SW480 (cell line): ENCODE measurements at regions not wholly inside any gene's neighbourhood (a gene's known extent, or its start where the extent isn't known, plus 50 kb on each side); places are given as distances from the start of the nearest gene placed in this dataset.
A peak's percentile ranks its signal among the peaks of the same experiment; 100 is the strongest.

ENCODE experiments used
- DNase-seq: peaks from one replicate; pipeline ENCODE4 v3.0.0-alpha.2; 2016; ENCODE audit warnings: low spot score

DNA sequence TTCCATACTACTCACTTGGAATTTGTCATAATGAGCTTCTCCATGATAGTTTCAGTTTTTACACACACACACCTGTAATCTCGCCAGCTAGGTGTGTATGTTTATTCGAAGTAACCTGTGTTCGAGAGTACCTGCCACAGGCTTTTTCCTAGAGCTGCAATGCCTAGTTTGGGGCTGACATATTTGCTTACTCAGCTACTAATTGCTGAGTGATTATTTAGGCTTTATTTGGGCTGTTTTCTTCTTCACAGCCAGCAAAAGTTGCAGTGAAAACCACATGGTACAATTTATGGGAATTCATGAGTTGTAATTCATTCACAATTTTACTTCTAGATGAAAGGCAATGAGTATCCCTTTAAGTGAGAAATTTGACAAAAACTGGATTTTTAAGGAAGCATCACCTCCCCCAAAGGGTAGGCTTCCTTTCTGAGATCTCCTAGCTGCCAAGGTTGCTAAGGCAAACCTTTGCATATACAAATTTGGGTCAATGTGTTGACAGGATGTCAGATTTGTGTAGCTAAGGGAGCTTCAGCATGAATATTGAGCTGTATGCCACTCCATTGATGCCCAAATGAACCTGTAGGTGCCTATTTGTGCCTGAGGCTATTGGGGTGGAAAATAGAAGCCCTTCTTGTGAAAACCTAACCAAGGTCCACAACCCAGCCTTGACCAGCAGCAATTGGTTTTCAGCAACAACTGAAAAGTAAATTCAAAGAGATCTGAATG lies 108.7 kb upstream of the OTX2 start:
- no peak for DNase-seq

DNA sequence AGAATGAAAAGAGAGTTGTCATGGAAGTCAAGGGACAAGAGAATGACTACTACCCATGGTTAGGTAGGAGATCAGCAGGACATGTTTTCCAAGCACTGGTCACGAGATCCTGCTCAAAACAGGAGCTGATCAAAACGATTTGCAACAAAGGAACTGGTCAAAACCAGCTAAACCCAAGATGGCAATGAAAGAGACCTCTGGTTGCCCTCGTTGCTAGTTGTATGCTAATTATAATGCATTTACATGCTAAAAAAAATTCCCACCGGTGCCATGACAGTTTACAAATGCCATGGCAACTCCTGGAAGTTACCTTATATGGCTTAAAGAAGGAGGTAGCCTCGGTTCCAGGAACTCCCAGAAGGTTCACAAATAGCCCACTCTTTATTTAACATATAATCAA lies 95.0 kb upstream of the OTX2 start:
- no peak for DNase-seq

DNA sequence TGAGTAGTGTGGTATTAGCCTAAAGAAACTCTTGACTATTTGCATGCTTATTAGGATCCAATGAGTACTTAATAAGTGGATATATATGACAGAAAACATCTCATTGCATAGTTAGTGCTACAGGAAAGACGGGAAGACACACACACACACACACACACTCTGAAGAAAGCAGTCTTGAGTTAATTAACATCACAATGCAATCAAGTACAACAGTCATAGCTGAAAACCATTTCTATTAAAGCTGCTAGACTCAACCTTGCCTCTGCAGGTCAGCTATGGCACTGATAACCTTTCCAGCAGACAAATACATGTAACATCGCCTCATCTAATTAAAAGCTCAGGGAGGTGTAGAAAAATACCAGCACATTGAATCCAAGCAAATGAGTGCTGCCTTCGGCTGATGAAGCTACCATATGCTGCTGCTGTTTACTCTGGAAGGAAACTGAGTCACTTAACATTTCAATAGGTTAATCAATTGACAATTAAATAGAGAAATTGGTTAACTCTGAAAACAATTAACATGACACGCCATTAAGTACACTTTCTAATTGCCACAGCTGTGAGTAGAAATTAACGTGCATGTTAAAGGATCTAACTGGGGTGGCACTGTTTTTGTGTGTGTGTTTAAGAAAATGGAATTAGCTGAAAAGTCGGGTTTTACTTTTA lies 93.2 kb upstream of the OTX2 start:
- DNase-seq: no peak

DNA sequence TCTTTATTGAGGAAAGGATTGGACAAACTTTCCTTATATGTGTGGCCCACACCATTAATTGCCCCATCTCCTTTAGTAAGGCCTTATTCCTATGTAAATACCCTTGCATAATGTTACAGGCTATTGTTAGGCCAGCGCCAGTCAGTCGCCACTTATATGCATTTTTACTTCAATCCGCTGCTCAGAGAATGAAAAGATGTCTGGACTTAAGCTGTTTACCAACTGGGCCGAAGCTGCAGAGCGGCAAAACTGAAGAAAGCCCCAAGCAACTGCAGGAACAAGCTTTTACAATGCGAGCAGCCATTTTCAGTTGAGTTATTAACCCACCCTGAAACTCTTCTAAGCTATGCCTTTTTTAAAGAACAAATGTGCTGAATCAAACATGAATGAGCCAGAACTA lies 92.1 kb upstream of the OTX2 start:
- no peak for DNase-seq

DNA sequence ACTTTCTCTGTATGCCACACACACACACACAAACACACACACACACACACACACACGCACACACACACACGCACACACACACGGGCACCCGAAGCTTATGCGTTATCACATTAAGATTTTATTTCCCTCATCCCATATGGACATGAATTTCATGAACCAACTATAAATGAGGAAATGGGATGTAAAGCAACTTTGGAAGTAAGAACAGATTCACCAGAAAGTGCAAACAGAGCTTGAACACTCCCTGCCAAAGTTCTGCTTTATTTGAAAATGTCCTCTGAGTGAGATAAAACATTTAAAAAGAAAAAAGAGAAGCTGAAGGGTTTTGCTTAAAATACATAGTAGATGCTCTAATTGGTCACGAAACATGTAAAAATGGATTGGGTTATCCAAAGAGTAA lies 90.4 kb upstream of the OTX2 start:
- no peak for DNase-seq

DNA sequence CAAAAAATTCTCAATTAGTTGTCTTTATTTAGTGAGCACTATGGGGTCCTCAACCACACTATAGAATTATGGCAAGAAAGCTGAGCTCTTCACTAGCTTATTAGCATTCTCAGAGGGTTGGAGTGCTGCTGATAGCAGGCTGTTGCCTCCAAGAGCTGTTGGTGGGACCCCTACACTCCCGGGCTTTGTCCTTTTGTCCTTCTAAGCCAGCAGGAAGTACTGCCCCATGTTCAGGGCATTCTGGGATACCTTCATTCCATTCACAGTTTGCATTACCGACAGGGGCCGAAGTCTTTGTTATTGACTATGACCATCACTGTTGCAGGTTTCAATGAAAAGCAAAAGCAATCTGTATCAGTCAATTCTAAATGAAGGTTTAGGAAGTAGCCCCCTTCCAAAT lies 89.5 kb upstream of the OTX2 start:
- DNase-seq: no peak

DNA sequence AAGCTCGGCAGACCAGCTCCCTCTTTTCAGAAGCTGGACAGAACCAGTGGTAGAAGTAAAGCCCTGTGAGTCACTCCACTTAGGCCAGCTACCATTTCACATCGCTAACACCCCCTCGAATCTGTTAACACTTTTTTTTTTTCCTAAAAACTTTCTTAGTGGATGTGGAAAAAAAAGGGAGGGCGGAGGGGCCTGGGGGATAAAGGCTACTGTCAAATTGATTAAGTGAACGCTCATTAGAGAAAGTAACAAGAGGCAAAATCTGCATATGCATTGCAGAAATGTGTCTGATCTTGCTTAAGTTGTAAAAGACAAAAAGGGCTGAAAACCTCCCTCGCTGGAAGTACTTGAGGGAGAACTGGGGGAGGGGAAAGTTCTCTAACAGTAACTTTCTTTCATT lies 86.6 kb upstream of the OTX2 start:
- no peak for DNase-seq

DNA sequence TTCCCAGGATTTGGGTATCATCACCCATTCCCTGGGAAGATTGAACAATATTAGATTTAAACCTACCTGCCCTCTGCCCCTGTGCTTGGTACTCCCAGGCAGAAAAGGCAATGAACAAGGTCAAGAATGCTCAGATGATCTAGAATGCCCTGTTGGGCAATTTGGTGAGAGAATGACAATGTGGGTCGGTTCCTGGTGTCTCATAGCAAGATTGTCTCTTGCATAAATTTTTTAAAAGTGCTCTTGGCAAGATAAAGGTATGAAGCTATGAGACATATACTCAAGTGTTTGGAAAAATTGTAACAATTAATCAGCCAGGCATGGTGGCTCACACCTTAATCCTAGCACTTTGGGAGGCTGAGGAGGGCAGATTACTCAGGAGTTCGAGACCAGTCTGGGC lies 86.0 kb upstream of the OTX2 start:
- DNase-seq: no peak

DNA sequence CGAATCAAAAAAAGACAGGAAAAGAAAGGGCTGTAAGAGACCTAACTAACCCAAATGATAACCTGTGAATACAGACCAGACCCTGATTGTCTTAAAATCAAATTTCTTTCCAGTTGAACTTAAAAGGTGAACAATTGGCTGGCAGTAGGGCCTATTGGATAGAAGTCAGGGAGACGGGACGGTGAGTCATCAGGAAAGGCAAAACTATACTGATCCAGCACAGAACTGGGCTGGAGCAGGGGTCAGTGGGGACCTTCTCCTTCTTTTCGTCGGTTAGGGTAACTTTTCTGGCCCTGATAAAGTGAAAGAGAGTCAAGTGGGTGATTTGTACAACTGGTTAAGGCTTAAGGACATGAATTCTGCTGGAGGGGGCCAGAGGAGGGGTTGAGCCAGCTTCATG lies 84.9 kb upstream of the OTX2 start:
- DNase-seq: no peak

DNA sequence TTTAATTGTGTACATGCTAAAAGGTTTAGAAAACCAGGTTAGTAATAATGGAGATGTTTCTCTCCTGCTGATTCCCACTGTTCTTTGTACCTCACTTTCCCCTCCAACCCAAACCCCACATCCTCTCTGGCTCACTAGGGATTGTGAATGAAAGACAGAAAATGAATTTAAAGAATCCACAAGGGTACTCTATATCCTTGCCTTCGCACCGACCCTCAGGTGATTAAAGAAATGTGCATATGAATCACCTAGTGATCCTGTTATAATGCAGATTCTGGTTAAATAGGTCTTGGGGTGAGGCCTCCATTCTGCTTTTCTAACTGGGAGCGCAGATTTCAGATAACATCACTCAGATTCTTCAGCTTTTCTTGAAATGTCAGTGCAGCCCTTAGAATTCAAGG lies 84.3 kb upstream of the OTX2 start:
- DNase-seq: no peak

DNA sequence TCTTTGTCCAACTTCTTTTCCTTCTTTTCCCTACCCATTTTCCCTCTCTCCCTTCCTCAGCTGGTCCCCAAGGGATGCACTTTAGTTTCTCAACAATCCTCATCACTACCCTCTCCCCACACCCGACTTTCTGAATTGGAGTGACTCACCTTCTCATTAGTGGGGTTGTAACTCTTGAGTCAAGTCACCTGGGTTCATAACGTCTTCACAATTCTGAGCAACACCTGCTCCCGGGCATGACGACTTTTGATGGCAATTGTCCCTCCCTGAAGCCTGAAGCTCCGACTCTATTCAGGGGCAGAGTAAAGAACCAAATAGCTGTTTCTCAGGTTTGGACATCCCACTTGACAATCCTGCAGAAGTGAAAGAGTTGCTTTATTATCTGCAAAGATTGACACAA lies 82.7 kb upstream of the OTX2 start:
- no peak for DNase-seq

DNA sequence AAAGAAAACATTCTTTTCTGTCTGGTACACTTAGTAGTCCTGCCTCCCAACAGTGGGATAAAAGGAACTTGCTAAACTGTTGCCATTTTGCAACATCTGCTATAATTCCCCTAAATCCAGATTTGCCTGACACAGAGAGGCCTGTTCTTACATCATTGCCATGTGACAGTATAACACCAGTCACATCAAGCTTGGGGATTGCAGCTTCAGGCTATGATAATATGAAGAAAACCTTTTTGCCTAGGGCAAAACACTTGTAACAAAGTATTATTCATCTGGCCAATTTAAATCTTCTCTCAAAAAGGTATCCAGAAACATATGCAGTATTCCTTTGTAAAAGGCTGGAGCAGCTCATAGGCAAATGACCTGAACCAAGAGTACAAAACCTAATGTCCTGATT lies 80.9 kb upstream of the OTX2 start:
- DNase-seq: no peak

DNA sequence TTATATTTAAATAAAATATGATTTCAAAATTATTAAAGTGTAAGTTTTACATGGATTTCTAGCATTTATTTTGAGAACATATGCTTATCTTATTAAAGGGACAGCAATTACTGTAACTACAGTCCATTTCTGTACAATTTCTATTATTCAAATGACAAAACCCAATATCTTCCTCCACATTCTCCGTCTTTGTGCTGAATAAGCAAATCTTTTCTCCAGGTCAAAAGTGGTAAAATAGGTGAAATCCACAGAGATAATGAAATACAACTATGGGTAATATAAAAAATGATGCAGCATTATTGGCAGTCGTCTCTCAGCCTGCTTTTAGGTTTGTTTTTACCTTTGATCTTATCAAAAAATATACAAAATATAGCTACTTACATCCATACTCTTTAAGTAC lies 79.4 kb upstream of the OTX2 start:
- DNase-seq: no peak

DNA sequence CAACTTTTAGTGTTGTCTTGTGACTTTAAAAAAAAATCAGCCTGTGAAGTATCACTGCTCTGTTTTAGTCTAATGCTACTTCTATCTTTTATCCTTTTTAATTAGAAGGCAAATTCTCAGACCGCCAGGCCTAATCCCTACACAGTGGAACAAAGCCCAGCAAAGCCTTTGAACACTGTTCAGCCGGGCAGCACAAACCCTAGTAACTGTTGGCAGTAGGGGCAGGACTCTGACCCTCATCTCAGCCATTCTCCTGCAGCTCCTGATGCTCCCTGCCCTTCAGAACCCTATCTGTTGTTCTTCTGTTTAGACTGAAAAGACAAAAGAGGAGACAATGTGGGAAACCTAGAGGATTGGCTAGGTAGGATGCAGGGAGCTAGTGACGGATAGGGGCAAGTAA lies 78.0 kb upstream of the OTX2 start:
- no peak for DNase-seq

DNA sequence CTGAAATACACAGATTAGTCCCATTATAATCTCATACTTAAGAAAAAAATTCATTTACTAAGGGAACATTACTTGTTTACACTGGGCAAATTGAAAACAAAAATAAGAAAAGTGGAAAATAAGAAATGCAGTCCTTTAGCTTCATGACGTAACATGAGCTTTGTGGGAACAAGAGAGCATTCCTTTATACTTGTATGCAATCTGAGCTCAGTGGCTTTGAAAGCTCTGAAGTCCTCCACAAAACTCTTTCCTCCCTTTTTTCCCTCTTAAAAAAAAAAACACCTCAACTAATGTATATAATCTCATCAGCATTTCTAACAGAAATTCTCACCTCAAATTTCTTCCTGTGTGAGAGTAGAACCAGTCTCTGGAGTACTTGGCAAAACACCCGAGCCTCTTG lies 76.9 kb upstream of the OTX2 start:
- no peak for DNase-seq

DNA sequence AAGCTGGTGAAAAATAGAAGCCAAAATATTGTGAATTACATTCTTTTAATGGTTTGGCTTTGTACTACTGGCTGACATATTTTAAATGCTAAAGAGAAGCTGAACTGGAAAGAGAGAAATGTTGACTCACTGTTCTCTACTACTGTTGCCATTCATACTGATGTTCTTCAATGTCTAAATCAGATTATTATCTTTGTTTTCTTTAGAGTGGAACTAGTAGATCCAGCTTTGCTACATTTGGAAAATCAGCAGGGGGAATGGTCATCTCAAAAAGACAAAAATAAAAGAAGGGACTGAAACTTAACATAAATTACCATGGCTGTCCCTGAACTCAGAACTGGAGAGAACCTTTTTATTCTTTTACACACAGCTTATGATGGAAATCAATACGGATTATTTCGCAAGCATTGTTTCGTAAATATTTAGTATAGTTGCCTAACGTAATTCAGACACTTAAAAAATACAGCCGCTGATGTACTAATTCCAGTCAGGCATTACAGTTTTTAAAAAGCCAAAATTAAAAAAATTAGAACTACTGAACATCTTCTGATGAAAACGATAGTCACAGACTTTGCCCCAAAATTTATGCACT lies 76.3 kb upstream of the OTX2 start:
- no peak for DNase-seq

DNA sequence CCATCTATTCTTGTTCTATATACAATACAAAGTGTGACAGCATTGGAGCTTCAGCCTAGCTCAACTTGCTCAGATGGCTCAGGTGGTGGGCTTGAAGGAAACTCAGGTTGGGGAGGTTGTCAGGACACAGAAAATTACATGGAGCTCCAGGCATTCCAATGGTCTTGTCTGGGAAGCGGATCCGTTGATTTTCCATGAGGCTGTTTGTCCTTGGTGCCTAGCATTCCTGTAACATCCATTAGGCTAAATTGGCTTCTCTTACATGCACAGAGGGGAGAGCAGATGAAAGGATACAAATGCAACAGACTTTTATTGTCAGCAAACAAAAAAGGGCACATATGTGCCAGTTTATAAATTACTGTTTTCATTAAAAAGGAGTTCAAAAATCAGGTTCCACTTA lies 75.5 kb upstream of the OTX2 start:
- DNase-seq: no peak

DNA sequence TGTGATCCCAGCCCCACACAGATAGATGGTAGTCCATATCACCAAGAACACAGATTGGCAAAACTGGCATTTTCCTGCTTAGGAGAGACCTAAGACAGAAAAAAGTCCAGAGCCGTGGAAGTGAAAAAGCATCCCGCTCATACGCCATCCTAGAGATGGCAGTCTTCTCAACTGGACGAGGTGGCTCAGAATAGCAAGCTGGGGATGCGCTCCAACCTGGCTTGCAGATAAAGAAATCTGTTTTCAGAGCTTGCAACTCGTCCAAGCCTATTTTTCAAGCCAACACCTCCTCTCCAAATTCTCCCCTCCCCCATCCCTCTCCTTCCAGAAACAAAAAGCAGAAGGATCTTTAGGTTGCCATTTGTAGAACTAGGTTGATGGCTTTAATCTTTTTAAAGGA lies 74.3 kb upstream of the OTX2 start:
- DNase-seq: no peak

DNA sequence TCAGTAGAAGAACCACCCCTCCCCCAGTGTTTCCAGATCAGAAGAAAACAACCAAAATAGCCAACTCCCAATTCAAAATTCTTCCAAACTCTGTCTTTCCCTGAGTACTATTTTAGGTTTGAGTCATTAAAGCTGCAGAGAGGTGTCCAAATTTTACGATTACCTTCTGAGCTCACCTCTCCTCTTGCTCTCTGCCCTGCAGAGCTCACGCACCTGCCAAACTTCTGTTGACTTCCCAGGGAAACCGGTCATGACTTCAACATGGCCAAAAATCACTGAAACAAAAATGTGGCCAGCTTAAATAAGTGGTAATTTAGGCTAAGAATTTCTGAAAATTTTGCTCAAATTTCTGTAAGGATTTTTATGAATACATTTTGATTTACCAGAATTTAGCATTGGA lies 70.9 kb upstream of the OTX2 start:
- no peak for DNase-seq

DNA sequence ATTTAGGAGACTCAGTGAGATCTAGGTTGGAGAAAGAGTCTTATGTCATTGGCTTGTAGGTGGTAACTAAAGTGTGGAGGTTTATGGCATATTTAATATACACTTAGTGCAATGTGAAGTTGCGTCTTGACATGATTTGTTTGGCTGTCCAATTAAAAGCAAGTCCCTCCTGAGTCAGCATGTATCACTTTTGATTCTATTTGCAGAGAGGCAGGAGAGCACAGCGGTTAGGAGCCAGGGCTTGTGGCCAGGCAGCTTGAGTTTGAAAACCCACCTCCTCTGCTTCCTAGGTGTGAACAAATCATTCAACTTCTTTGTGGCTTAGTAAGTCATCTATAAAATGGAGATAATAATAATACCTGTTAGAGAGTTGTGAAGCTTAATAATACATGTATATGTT lies 68.5 kb upstream of the OTX2 start:
- DNase-seq: no peak

DNA sequence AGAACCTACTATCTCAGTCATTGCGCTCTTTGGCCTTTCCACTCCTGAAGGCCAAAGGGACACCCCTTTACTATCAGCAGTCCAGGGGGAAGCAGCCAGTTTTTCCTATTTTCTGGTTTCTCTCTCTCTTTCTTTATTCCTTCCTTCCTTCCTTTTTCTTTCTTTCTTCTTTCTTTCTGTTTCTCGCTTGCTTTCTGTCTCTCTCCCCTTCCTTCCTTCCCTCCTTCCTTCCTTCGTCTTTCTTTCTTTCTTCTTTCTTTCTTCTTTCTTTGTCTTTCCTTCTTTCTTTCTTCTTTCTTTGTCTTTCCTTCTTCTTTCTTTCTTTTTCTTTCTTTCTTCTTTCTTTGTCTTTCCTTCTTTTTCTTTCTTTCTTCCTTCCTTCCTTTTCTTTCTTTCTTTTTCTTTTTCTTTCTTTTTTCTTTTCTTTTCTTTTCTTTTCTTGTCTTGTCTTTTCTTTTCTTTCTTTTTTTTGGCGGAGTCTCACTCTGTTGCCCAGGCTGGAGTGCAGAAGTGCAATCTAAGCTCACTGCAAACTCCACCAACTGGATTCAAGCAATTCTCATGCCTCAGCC lies 64.9 kb upstream of the OTX2 start:
- no peak for DNase-seq

DNA sequence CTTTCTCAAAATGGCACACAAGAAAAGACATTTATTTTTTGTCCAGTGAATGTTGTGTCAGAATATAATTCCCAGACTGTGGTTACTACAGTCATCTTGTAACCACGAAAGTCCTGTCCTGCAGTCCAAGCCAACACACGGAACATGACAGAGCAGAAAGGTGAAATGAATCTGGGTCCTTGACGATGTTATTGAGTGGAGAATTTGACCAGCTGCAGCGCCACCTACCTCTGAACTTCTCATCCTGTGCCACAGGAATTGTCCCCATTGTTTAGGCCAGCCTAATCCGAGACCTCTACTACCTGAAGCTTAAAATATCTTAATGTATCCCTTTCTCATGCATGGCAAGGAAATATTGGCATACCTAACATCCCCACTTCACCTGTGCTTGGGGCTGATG lies 64.1 kb upstream of the OTX2 start:
- DNase-seq: peak; percentile 49

DNA sequence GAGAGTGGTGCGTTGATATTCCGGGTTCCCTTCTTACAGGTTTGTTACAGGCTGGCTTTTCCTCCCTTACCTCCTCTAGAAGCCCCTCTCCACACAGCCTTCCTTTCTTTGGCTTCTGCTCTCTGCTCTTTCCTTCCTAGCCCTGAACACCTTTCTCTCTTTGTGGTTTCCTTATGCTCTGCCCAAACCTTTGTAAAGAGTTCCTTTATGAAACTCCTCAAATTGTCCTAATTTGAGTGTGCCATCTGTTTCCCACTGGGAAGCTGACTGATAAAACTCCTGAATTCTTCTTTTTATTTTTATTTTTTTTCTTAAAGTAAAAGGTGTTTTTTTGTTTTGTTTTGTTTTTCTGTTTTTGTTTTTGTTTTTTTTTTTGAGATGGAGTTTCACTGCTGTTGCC lies 60.1 kb upstream of the OTX2 start:
- DNase-seq: no peak

DNA sequence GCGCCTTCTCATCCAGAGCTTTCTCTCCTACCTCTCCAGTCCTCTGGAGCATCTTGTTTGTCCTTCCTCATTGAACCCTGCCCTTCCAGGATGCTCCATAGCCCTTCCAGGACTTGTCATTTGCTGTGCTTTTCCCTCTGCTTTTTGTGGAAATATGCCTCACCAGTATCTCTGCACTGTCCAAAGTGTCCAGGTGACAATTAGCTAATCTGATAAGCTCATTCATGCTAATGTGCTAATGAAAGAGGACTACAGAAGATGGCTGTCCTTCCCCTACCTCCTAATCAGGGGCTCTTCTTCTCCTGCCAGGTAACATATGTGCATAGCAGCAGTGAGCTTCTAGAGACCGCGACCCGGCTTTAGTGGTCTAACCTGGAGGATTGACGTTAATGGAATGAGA lies 58.4 kb upstream of the OTX2 start:
- DNase-seq: no peak
